Upper lobe of left lung (tissue), 4 donors: ENCODE measurements at regions not wholly inside any gene's neighbourhood (a gene's known extent, or its start where the extent isn't known, plus 50 kb on each side); places are given as distances from the start of the nearest gene placed in this dataset.
"Not testable (repeated sequence)": the region's sequence is repeated elsewhere in the genome, so short reads cannot be mapped to it uniquely, and the experiment has no call there.

ENCODE experiments used
- EP300 ChIP-seq, 4 donors: sonication (generic); formaldehyde crosslinking; IDR thresholded peaks; one replicate each; pipeline ENCODE4 v1.5.1; 2017; ENCODE audit warnings: antibody characterized with exemption in 4 of 4, control low read depth in 2 of 4
- POLR2A ChIP-seq, 4 donors: fragments of 450-650 bp; IDR thresholded peaks; one replicate each; pipeline ENCODE4 v1.5.1; 2016 to 2017; ENCODE audit warnings: antibody characterized with exemption in 4 of 4, mild to moderate bottlenecking in 2 of 4
- POLR2AphosphoS5 ChIP-seq, 2 donors: sonication (generic); formaldehyde crosslinking; IDR thresholded peaks; one replicate each; pipeline ENCODE4 v1.5.1; 2017; ENCODE audit warnings: antibody characterized with exemption in 2 of 2
- TF ChIP-seq, protein P1 (sequence below), 6 experiments: fragments of 450-650 bp in 4 of 6; fragments of 200-600 bp in 2 of 6; sonication (generic) in 2 of 6; IDR thresholded peaks; one replicate each; pipeline ENCODE4 v1.5.1; 2016 to 2019; ENCODE audit warnings: antibody characterized with exemption in 6 of 6

DNA sequence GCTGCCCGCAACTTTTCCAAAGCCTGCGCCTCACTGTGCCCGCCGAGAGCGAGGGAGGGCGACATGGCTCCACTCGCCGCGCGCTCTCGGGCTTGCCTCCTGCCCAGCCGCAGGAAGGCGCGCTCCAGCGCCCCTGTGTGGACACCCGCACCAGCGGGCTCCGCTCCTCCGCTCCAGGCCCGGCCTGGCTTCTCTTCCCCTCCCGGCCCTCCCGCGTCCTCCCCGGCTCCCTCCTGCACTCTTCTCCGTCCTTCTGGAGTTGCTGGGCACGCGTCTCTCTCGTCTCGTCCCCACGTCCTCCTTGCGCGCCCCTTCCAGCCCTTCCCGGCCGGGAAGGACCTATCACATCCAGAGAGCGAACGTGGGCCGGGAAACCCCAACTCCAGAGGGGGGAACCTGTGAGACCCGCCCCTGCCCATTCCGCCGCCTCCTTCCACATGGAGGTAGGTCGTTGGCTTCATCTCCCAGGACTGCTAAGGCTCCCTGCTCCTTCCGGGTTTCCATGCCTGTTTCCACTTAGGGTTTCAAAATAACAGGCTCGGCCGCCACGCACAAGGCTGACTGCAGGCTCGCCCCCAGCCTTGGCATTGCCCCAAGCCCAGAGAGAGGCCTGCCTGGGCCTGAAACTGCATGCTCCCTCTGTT is 175.4 kb downstream of the ATP6V0E2 start:
- not testable (repeated sequence) for TF ChIP-seq POLR2AphosphoS5, POLR2A, EP300 (IDR thresholded peaks at IDR 0.05)
- TF ChIP-seq, protein P1, sequence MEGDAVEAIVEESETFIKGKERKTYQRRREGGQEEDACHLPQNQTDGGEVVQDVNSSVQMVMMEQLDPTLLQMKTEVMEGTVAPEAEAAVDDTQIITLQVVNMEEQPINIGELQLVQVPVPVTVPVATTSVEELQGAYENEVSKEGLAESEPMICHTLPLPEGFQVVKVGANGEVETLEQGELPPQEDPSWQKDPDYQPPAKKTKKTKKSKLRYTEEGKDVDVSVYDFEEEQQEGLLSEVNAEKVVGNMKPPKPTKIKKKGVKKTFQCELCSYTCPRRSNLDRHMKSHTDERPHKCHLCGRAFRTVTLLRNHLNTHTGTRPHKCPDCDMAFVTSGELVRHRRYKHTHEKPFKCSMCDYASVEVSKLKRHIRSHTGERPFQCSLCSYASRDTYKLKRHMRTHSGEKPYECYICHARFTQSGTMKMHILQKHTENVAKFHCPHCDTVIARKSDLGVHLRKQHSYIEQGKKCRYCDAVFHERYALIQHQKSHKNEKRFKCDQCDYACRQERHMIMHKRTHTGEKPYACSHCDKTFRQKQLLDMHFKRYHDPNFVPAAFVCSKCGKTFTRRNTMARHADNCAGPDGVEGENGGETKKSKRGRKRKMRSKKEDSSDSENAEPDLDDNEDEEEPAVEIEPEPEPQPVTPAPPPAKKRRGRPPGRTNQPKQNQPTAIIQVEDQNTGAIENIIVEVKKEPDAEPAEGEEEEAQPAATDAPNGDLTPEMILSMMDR (IDR thresholded peaks at IDR 0.05): peak in 1 of 6 experiments; percentile 6
